ENCODE measurements at regions not wholly inside any gene's neighbourhood (a gene's known extent, or its start where the extent isn't known, plus 50 kb on each side); places are given as distances from the start of the nearest gene placed in this dataset.

DNA sequence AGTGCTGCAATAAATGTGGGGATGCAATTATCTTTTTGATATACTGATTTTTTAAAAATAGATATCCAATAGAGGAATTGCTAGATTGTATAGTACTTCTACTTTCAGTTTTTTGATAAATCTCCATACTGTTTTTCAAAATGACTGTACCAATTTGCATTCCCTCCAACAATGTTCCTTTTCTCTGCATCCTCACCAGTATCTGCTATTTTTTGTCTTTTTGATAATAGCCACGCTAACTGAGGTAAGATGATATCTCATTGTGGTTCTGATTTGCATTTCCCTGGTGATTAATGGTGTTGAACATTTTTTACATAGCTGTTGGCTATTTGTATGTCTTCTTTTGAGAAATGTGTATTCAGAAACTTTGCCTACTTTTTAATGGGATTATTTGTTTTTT lies 217.7 kb upstream of the MTPN start:
- Histone ChIP-seq H3K56ac (ENCODE audit: extremely low read depth, insufficient read depth, low read length) (no peak overlapping the region), H3K79me1 (ENCODE audit: low read depth in 1 of 2, low read length in 2 of 2) (no peaks in the 10 kb centered on the region), H3K4me1 (ENCODE audit: control insufficient read depth, insufficient read depth, low read length) (no peaks in the 10 kb centered on the region), H3K18ac (ENCODE audit: low read depth, low read length) (no peak overlapping the region), H3K27me3 (ENCODE audit: control insufficient read depth, insufficient read depth, low read length) (no peaks in the 10 kb centered on the region), H3K14ac (replicated peaks; ENCODE audit: low read depth, low read length) (no peak overlapping the region), H4K91ac (ENCODE audit: insufficient read depth, low read depth, low read length) (no peak overlapping the region), H3K9me1 (ENCODE audit: insufficient read depth, low read length) (no peaks in the 10 kb centered on the region), H2AFZ (replicated peaks; ENCODE audit: low read length, poor library complexity) (no peak overlapping the region), H4K20me1 (ENCODE audit: insufficient read depth, low read length) (no peaks in the 10 kb centered on the region), H3K4me2 (ENCODE audit: low read depth, low read length) (no peak overlapping the region), H3K27ac (ENCODE audit: insufficient read depth, low read length) (no peak overlapping the region), H3K9ac (ENCODE audit: low read depth, low read length) (no peak overlapping the region), H3K23ac (ENCODE audit: low read depth, low read length) (no peak overlapping the region), H3K4me3 (ENCODE audit: insufficient read depth, low read depth, low read length) (no peak overlapping the region), H2BK20ac (ENCODE audit: low read depth, low read length) (no peak overlapping the region), H2BK5ac (ENCODE audit: low read depth, low read length, poor library complexity, severe bottlenecking) (no peak overlapping the region), H2AK9ac (replicated peaks; ENCODE audit: low read depth, low read length, poor library complexity) (no peak overlapping the region), H4K8ac (ENCODE audit: low read depth in 2 of 2, low read length in 2 of 2) (no peak overlapping the region), H2BK120ac (ENCODE audit: low read depth, low read length) (no peak overlapping the region), H2AK5ac (ENCODE audit: low read depth, low read length) (no peak overlapping the region), H2BK15ac (ENCODE audit: low read depth, low read length) (no peak overlapping the region), H4K5ac (ENCODE audit: low read depth, low read length) (no peak overlapping the region), H3K9me3 (ENCODE audit: control insufficient read depth, insufficient read depth, low read length) (no peaks in the 10 kb centered on the region), H3K36me3 (ENCODE audit: control insufficient read depth, insufficient read depth, low read length) (no peaks in the 10 kb centered on the region), H3K4ac (ENCODE audit: low read depth, low read length) (no peak overlapping the region)
- in situ Hi-C loops (cut with MboI; ENCODE audit: low sequenced_read_pairs) (no loop called here), dilution Hi-C loops (cut with HindIII; ENCODE audit: low sequenced_read_pairs, unreplicated experiment) (no loop called here), intact Hi-C loops (cut with micrococcal nuclease) (no loop called here)
- no TSS peak for BruUV-seq (replicated peaks)
- POLR2A ChIA-PET (ENCODE audit: unreplicated experiment) = no interaction called here
- no CpG with 5 or more reads among the region's 1 CpG for WGBS, 2 experiments (ENCODE audit: extremely low coverage in 2 of 2, insufficient read length in 1 of 2)
- TF ChIP-seq CHD1 (IDR thresholded peaks at IDR 0.05; ENCODE audit: low read depth, low read length) (no peak), CEBPB (IDR thresholded peaks at IDR 0.05; ENCODE audit: low read depth, low read length) (no peak), ELK1 (IDR thresholded peaks at IDR 0.05; ENCODE audit: borderline replicate concordance, low read depth, low read length) (no peak), FOS (IDR thresholded peaks at IDR 0.05; ENCODE audit: low read depth, low read length) (no peak), POLR2A (IDR thresholded peaks at IDR 0.05; ENCODE audit: low read depth, low read length) (no peak), BHLHE40 (IDR thresholded peaks at IDR 0.05; ENCODE audit: low read depth, low read length) (no peak), MXI1 (IDR thresholded peaks at IDR 0.05; ENCODE audit: borderline replicate concordance, low read depth, low read length) (no peak), RCOR1 (IDR thresholded peaks at IDR 0.05; ENCODE audit: insufficient replicate concordance, low read length) (no peak), RAD21 (IDR thresholded peaks at IDR 0.05; ENCODE audit: low read length) (no peak), SMC3 (IDR thresholded peaks at IDR 0.05; ENCODE audit: low read depth, low read length) (no peak), RFX5 (IDR thresholded peaks at IDR 0.05; ENCODE audit: low read depth, low read length) (no peak), NFE2L2 (IDR thresholded peaks at IDR 0.05; ENCODE audit: low read depth, low read length) (no peak), MAZ (IDR thresholded peaks at IDR 0.05; ENCODE audit: borderline replicate concordance, low read depth, low read length) (no peak), MAFK (IDR thresholded peaks at IDR 0.05; ENCODE audit: low read depth, low read length) (no peak)
- TF ChIP-seq, protein P1, sequence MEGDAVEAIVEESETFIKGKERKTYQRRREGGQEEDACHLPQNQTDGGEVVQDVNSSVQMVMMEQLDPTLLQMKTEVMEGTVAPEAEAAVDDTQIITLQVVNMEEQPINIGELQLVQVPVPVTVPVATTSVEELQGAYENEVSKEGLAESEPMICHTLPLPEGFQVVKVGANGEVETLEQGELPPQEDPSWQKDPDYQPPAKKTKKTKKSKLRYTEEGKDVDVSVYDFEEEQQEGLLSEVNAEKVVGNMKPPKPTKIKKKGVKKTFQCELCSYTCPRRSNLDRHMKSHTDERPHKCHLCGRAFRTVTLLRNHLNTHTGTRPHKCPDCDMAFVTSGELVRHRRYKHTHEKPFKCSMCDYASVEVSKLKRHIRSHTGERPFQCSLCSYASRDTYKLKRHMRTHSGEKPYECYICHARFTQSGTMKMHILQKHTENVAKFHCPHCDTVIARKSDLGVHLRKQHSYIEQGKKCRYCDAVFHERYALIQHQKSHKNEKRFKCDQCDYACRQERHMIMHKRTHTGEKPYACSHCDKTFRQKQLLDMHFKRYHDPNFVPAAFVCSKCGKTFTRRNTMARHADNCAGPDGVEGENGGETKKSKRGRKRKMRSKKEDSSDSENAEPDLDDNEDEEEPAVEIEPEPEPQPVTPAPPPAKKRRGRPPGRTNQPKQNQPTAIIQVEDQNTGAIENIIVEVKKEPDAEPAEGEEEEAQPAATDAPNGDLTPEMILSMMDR (conservative IDR thresholded peaks at IDR 0.05; ENCODE audit: low read depth, low read length) = no peak
- TF ChIP-seq, protein P2, sequence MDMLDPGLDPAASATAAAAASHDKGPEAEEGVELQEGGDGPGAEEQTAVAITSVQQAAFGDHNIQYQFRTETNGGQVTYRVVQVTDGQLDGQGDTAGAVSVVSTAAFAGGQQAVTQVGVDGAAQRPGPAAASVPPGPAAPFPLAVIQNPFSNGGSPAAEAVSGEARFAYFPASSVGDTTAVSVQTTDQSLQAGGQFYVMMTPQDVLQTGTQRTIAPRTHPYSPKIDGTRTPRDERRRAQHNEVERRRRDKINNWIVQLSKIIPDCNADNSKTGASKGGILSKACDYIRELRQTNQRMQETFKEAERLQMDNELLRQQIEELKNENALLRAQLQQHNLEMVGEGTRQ (IDR thresholded peaks at IDR 0.05; ENCODE audit: low read depth, low read length) = no peak
- ATAC-seq (ENCODE audit: low read depth) = no peak
- CTCF ChIA-PET = no interaction called here
- no peak for DNase-seq
